ENCODE measurements at regions not wholly inside any gene's neighbourhood (a gene's known extent, or its start where the extent isn't known, plus 50 kb on each side); places are given as distances from the start of the nearest gene placed in this dataset.

DNA sequence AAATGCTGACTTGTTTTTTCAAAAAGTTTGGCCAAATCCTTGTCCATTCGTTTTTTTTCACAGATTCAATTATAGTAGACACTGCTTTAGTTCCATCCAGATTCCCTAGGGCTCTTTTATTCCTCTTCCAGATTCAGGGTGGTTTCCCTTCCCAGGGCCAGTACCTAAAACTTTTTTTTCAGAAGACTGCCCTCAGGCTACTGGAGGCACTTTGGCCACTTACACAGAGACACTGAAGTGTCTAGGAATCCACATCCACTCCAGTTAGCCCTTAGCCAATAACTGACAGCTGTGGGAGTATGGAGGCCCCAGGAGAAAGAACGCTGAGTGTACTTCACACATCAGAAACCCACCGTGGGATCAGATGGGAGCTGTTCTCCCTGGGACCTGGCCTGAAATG lies 77.3 kb downstream of the CCDC34 start:
- H3K9me3 ChIP-seq (ENCODE audit: control insufficient read depth in 4 of 4, low read length in 3 of 4) = no peaks in the 10 kb centered on the region
- no peaks in the 10 kb centered on the region for H3K27me3 ChIP-seq (ENCODE audit: control insufficient read depth in 4 of 4, insufficient read depth in 4 of 4, low read length in 3 of 4)
- TF ChIP-seq YY1 (IDR thresholded peaks at IDR 0.05) = no peak
- no peak for TF ChIP-seq RXRA (IDR thresholded peaks at IDR 0.05)
- TF ChIP-seq, protein P1, sequence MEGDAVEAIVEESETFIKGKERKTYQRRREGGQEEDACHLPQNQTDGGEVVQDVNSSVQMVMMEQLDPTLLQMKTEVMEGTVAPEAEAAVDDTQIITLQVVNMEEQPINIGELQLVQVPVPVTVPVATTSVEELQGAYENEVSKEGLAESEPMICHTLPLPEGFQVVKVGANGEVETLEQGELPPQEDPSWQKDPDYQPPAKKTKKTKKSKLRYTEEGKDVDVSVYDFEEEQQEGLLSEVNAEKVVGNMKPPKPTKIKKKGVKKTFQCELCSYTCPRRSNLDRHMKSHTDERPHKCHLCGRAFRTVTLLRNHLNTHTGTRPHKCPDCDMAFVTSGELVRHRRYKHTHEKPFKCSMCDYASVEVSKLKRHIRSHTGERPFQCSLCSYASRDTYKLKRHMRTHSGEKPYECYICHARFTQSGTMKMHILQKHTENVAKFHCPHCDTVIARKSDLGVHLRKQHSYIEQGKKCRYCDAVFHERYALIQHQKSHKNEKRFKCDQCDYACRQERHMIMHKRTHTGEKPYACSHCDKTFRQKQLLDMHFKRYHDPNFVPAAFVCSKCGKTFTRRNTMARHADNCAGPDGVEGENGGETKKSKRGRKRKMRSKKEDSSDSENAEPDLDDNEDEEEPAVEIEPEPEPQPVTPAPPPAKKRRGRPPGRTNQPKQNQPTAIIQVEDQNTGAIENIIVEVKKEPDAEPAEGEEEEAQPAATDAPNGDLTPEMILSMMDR (IDR thresholded peaks at IDR 0.05; ENCODE audit: low read depth, low read length, missing input control) = no peak
- no peak for TF ChIP-seq EGR1 (IDR thresholded peaks at IDR 0.05; ENCODE audit: low read depth in 2 of 2)
- no peak for TF ChIP-seq FOXA2 (IDR thresholded peaks at IDR 0.05)
- TF ChIP-seq NR2F2 (IDR thresholded peaks at IDR 0.05) = no peak
- no peak for TF ChIP-seq FOXA1 (IDR thresholded peaks at IDR 0.05)
- TF ChIP-seq JUND (IDR thresholded peaks at IDR 0.05) = no peak
- no peak for TF ChIP-seq REST (IDR thresholded peaks at IDR 0.05)
- TF ChIP-seq RAD21 (IDR thresholded peaks at IDR 0.05) = no peak
- TF ChIP-seq GABPA (IDR thresholded peaks at IDR 0.05 in 1 of 2, conservative IDR thresholded peaks at IDR 0.05 in 1 of 2) = no peak
- no peak for TF ChIP-seq HNF4A (conservative IDR thresholded peaks at IDR 0.05)
- no peak for TF ChIP-seq HNF4G (IDR thresholded peaks at IDR 0.05)
- no peak for TF ChIP-seq ZBTB33 (IDR thresholded peaks at IDR 0.05)
- TF ChIP-seq TAF1 (conservative IDR thresholded peaks at IDR 0.05) = no peak
- TF ChIP-seq ATF3 (IDR thresholded peaks at IDR 0.05) = no peak
- H3K36me3 ChIP-seq (ENCODE audit: control insufficient read depth in 4 of 4, insufficient read depth in 3 of 4, low read depth in 1 of 4, low read length in 3 of 4) = no peaks in the 10 kb centered on the region
- 71% methylated on average over 3 of the region's 3 CpGs for WGBS
- H3K27ac ChIP-seq (ENCODE audit: low read depth in 1 of 2, low read length in 2 of 2) = no peak overlapping the region
- H3K4me1 ChIP-seq (ENCODE audit: control insufficient read depth in 4 of 4, insufficient read depth in 4 of 4, low read length in 3 of 4) = peaks cover 3 to 15% (median 6%) of the 10 kb centered on the region in 4 donors
- DNase-seq (ENCODE audit: low spot score) = no peak
- no peak overlapping the region for H3K4me3 ChIP-seq (ENCODE audit: low read depth in 1 of 3, low read length in 3 of 3)
- H3K9ac ChIP-seq (ENCODE audit: low read depth in 1 of 2, low read length in 2 of 2) = no peak overlapping the region

- H3K9ac ChIP-seq (ENCODE audit: low read depth in 1 of 2, low read length in 2 of 2) = no peak overlapping the region
- H3K4me3 ChIP-seq (ENCODE audit: low read depth in 1 of 3, low read length in 3 of 3) = no peak overlapping the region
- H3K9me3 ChIP-seq (ENCODE audit: control insufficient read depth in 4 of 4, low read length in 3 of 4) = no peaks in the 10 kb centered on the region
- no peak for DNase-seq (ENCODE audit: low spot score)
- H3K4me1 ChIP-seq (ENCODE audit: control insufficient read depth in 4 of 4, insufficient read depth in 4 of 4, low read length in 3 of 4) = peaks cover 3 to 15% (median 6%) of the 10 kb centered on the region in 4 donors
- H3K36me3 ChIP-seq (ENCODE audit: control insufficient read depth in 4 of 4, insufficient read depth in 3 of 4, low read depth in 1 of 4, low read length in 3 of 4) = no peaks in the 10 kb centered on the region
- H3K27me3 ChIP-seq (ENCODE audit: control insufficient read depth in 4 of 4, insufficient read depth in 4 of 4, low read length in 3 of 4) = no peaks in the 10 kb centered on the region
- 62% methylated on average over 3 of the region's 3 CpGs for WGBS
- no peak overlapping the region for H3K27ac ChIP-seq (ENCODE audit: low read depth in 1 of 2, low read length in 2 of 2)
- TF ChIP-seq, protein P2, sequence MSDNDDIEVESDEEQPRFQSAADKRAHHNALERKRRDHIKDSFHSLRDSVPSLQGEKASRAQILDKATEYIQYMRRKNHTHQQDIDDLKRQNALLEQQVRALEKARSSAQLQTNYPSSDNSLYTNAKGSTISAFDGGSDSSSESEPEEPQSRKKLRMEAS (IDR thresholded peaks at IDR 0.05) = no peak
- TF ChIP-seq REST (IDR thresholded peaks at IDR 0.05) (no peak), TAF1 (conservative IDR thresholded peaks at IDR 0.05) (no peak), HNF4A (conservative IDR thresholded peaks at IDR 0.05) (no peak), ATF3 (IDR thresholded peaks at IDR 0.05) (no peak), HNF4G (IDR thresholded peaks at IDR 0.05) (no peak), FOXA1 (IDR thresholded peaks at IDR 0.05) (no peak), NR2F2 (IDR thresholded peaks at IDR 0.05) (no peak), EGR1 (IDR thresholded peaks at IDR 0.05; ENCODE audit: low read depth in 2 of 2) (no peak), YY1 (IDR thresholded peaks at IDR 0.05) (no peak), RAD21 (IDR thresholded peaks at IDR 0.05) (no peak)
- TF ChIP-seq, protein P1 (IDR thresholded peaks at IDR 0.05; ENCODE audit: low read depth, low read length, missing input control) = no peak
These were observed 80.2 kb downstream of the CCDC34 start for GRCh38 chr11:27282806-27283205.
